HG02588 (cell line): ENCODE measurements at regions not wholly inside any gene's neighbourhood (a gene's known extent, or its start where the extent isn't known, plus 50 kb on each side); places are given as distances from the start of the nearest gene placed in this dataset.
"Not testable (repeated sequence)": the region's sequence is repeated elsewhere in the genome, so short reads cannot be mapped to it uniquely, and the experiment has no call there.

Experiments
- ATAC-seq: cut with Tn5 transposase; IDR thresholded peaks from one replicate; pipeline ENCODE4 v1.9.1; 2021; ENCODE audit warnings: mild to moderate bottlenecking, moderate library complexity; ENCODE audit not compliant: unreplicated experiment

DNA sequence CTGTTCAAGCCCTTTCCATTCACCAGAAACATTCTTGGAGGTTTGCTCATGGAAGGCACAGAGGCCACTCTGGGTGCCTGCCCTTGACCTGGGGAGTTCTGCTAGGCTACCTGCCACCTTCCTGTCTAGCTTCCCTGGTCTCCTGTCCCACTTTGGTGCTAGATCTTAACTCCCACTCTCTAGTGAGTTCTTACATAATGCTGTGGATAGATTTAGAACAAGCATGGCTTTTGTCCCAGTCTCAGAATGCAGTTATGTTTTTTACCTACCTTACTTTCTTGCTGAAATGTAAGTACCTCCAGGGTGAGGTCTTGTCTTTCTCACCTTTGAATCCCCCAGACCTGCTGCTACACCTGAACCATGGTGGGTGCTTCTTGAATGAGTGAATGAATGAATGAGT, 1252.3 kb downstream of the TYW1 start:
- no peak for ATAC-seq

DNA sequence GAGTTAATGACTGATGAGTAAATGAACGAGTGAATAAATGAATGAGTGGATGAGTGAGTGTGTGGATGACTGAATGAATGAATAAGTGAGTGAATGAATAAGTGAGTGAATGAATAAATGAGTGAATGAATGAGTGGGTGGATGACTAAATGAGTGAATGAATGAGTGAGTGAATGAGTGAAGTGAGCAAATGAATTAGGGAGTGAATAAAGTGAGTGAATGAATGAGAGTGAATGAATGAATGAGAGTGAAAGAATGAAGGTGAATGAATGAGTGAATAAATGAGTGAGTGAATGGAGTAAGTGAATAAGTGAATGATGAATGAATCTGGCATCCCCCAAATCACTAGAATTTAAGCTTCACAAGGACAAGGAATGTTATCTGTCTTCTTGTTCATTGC, 1253.0 kb downstream of the TYW1 start:
- no peak for ATAC-seq

GRCh38 chr7:68250143-68250542, 1253.5 kb downstream of the TYW1 start:
- no peak for ATAC-seq

GRCh38 chr7:68254815-68255214, 1258.2 kb downstream of the TYW1 start:
- ATAC-seq, result not testable (repeated sequence)

DNA sequence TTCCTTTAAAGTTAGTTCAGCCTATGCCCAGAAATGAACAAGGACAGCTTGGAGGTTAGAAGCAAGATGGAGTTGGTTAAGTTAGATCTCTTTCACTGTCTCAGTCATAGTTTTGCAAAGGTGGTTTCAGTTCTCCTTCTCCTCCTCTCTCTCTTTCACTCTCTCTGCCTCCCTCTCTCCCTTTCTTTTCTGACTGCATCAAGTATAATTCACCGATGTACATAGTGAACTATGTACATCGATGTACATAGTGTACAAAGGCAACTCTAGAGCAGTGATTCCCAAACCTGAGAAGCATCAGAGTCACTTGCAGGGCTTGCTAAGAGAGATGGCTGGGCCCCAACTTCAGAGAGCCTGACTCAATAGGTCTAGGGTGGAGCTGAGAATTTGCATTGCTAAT, 1259.7 kb downstream of the TYW1 start:
- no peak for ATAC-seq

- ATAC-seq, result no peak
These were observed 1262.0 kb downstream of the TYW1 start for GRCh38 chr7:68258609-68259008.

DNA sequence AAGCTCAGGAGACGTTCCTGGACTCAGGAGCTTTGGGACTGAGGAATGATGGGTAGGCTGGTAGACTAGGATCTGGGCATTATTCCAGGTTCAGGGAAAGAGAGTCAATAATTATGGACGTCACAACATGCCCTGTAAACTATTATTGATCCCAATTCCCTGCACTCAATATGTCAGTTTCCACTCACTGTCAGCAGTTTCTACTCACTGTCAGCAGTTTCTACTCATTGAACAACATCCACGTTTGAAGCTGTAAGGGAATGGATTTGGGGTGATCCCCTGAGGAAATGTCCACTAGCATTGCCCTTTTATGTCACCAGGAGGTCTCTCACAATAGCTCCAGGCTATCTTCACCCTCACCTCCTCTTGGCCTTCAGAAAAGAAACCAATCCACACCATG, 1268.6 kb downstream of the TYW1 start:
- no peak for ATAC-seq

DNA sequence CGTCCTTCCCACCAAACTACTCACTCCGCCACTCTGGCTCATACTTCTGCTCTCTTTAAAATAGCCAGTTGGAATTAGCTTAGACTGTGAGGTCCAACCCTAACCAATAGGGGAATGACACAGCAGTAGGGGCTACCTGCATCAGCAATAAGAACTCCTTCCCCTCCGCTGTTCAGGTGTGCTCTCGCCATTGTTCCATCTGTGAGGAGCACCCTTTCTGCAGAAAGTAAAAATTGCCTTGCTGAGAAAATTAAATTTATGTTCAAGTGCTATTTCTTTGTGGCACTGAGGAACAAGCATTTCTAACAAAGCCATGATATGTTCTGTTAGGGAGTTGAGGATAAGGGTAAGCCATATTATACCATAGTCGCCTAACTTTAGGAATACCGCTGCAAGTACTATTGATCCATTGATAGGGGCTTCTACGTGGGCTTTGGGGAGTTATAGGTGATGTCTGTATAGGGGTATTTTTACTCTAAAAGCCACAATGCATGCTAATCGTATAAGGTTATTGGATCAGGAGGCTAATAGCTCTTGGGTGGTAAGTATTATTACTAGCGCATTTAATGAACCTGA, 1269.5 kb downstream of the TYW1 start:
- ATAC-seq, result no peak

GRCh38 chr7:68267486-68267885, 1270.9 kb downstream of the TYW1 start:
- no peak for ATAC-seq

DNA sequence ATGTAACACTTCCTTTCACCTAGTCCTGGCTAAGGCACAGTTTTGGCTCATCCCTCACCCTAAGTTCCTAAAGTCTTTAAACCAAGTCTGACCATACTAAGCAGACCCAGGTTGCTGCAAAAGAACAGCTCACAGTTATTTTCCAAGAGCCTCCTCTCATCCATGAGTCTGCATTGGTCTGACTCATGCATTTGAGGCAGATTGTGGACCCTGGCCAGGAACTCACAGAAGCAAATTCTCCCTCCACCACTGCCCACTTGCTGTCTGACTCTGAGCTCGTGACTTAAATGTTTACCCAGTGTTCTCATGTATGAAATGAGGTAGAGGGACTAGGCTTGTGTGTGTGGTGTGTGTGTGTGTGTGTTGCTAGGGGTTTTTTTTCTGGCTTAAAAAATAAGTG, 1272.8 kb downstream of the TYW1 start:
- no peak for ATAC-seq

DNA sequence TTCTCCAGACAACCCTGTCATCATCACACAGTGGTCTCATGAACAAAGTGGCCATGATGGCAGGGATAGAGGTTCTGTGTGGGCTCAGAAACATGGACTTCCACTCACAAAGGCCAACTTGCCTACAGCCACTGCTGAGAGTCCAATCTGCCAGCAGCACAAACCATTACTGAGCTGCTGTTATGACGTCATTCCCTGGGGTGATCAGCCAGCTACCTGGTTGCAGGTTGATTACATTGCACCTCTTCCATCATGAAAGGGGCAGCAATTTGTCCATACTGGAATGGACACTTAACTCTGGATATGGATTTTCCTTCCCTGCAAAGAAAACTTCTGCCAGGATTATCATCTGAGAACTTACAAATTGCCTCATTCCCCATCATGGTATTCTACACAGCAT, 1275.9 kb downstream of the TYW1 start:
- no peak for ATAC-seq

DNA sequence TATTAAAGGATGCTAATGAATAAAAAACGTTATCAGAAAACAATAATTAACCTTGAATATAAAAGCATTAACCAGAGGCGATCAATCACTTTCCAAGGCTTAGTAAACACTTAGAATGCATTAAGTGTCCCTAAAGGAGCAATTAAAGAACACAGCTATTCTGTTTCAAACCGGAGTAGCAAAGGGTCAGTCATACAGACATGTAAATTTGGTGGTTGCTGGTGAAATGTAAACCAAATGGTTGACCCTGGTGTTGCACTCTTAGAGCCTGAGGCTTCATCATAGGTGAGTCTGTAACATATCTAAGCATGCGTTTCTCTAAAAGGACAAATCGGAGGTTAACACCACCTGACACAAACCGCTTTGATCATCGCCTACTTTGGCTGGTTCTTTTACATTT, 1280.1 kb downstream of the TYW1 start:
- ATAC-seq, result no peak

DNA sequence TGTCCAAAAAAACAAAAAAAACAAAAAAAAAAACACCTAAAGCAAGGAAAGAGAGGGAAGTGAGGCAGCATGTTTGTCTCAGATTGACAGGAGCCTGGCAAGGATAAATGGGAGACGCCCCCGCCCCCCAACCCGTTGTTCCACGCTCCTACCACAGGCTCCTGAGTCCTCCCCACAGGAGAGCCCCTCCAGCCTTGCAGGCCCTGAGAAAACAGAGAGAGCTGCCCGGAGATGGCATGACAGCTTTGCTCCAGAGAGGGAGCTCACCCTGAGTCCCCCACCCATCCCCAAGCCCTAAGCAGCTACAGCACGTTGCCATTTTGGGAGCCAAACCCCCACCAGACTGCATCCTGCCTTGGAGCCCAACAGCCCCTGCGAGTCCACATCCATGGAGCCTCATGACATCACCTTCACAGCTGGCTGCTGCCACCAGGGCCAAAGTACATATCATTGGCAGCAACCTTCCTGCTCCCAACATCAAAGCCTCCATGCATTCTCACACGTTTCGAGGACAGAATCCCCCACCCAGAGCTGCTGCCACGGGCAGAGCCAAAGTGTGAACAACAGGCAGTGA, 1283.3 kb downstream of the TYW1 start:
- ATAC-seq, result no peak

GRCh38 chr7:68280931-68281330, 1284.3 kb downstream of the TYW1 start:
- ATAC-seq, result no peak

DNA sequence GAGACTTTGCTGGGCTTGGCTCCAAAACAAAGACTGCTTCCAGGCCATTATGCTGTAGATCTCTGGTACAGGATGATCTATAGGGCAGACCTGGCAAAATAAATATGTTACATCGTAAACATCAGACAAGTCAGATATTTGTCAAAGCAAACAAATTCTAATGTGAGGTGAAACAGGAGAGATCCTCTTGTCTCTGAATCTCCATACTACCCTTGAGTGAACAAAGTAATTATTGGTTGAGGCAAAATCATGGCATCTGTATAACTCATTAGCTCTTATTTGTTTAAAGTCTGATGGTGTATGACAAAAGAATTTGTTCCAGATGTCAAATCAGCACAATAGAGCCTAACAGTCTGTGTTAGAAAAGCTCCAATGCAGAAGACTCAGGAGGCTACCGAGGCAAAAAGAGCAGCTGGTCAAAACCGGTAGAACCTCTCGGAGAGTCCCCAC, 1291.5 kb downstream of the TYW1 start:
- ATAC-seq, result no peak

DNA sequence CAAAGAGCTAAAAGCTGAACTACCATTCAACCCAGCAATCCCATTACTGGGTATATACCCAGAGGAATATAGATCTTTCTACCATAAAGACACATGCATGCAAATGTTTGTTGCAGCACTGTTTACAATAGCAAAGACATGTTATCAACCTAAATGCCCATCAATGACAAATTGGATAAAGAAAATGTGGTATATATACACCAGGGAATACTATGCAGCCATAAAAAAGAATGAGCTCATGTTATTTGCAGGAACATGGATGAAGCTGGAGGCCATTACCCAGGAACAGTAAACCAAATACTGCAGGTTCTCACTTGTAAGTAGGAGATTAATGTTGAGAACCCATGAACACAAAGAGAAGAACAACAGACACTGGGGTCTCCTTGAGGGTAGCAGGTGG, 1295.1 kb downstream of the TYW1 start:
- ATAC-seq, result no peak

DNA sequence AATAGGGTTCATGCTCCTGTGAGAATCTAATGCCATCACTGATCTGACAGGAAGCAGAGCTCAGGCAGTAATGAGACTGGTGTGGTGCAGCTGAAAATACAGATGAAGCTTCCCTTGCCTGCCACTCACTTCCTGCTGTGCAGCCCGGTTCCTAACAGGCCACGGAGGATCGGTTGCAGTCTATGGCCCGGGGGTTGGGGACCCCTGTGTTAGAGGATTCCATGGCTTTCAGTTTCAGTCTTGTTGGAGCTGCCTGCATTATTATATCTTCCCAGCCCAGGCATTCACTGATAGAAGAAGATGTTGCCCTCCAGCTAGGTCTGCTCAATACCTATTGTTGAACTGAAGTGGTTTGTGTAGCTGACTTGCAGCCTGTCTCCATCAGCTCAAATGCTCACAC, 1298.8 kb downstream of the TYW1 start:
- ATAC-seq, result no peak

DNA sequence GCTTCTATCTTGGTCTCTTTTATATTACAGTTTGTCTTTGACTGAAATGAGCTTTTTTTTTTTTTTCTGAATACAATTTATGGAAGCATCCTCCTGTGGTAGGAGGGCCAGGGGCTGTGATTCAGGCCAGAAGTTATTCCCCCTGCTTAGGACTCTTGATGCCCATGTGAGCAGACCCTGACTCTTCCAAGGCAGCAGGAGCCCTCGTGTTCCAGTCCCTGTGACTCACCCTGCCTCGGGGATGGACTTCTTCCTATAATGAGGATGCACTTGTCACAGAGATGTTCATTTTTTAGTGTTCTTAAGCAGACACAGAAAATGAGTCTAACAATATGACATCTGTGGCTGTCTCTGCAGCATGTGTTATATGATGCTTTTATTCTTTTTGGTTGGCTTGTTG, 1293.7 kb upstream of the AUTS2 start:
- ATAC-seq, result no peak

GRCh38 chr7:68306692-68307107, 1291.6 kb upstream of the AUTS2 start:
- no peak for ATAC-seq

- no peak for ATAC-seq
These were observed 1289.0 kb upstream of the AUTS2 start for GRCh38 chr7:68309271-68309670.

DNA sequence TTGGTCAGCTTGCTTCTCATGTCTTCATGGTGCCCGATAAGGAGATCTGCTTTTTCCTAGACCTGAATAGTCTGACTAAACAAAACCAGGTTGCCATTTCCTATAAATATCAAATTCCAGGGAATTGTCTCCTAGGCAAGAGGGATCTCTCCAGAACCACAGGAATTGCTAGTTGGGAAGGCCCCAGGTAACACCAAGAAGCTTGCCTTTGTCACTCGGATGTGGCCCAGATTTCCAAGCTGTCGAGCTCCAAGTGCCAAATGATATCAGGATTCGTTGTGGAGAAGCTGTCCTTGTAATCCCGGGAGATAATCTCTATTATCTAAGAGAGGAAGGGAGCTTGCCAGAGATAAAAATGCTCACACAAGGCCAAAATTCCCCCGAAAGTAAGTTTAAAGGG, 1288.5 kb upstream of the AUTS2 start:
- ATAC-seq, result no peak

GRCh38 chr7:68311958-68312357, 1286.3 kb upstream of the AUTS2 start:
- no peak for ATAC-seq

- ATAC-seq, result no peak
These were observed 1284.5 kb upstream of the AUTS2 start for GRCh38 chr7:68313806-68314205.
